DOHH2 (cell line): ENCODE measurements at regions not wholly inside any gene's neighbourhood (a gene's known extent, or its start where the extent isn't known, plus 50 kb on each side); places are given as distances from the start of the nearest gene placed in this dataset.

Experiments used
- EZH2phosphoT487 ChIP-seq: fragments of 200-600 bp; sonication (generic); IDR thresholded peaks from 2 replicates; pipeline ENCODE4 v1.6.1; 2017; ENCODE audit warnings: borderline replicate concordance, mild to moderate bottlenecking, antibody characterized with exemption, low read length, moderate library complexity, mixed read lengths
- TF ChIP-seq, protein P1 (sequence below): fragments of 200-600 bp; sonication (generic); IDR thresholded peaks from one replicate; pipeline ENCODE4 v1.5.1; 2014; ENCODE audit warnings: antibody characterized with exemption, mild to moderate bottlenecking, low read depth, low read length; ENCODE audit not compliant: poor library complexity, severe bottlenecking

DNA sequence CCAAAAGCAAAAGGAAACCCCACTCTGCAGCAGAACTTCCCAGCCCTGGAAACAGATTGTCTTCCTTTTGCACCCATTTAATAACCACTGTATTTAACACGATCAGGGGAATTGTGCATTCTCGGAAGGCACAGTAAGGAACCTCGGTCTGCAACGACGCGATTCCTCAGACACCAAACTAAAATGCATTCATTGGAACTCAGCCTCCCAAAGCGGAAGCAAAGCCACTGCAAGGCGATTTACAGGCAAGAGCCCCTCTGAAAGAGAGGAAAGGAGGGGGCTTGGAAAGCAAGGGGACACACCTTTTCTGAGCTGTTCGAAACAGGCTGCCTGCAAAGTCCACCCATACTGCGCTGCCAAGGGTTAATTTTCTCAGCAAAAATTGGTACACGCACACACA, 297.7 kb downstream of the OMA1 start:
- no peak for TF ChIP-seq EZH2phosphoT487
- TF ChIP-seq, protein P1, sequence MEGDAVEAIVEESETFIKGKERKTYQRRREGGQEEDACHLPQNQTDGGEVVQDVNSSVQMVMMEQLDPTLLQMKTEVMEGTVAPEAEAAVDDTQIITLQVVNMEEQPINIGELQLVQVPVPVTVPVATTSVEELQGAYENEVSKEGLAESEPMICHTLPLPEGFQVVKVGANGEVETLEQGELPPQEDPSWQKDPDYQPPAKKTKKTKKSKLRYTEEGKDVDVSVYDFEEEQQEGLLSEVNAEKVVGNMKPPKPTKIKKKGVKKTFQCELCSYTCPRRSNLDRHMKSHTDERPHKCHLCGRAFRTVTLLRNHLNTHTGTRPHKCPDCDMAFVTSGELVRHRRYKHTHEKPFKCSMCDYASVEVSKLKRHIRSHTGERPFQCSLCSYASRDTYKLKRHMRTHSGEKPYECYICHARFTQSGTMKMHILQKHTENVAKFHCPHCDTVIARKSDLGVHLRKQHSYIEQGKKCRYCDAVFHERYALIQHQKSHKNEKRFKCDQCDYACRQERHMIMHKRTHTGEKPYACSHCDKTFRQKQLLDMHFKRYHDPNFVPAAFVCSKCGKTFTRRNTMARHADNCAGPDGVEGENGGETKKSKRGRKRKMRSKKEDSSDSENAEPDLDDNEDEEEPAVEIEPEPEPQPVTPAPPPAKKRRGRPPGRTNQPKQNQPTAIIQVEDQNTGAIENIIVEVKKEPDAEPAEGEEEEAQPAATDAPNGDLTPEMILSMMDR = no peak
